Left hindlimb (tissue), 1 donor: ENCODE measurements at regions not wholly inside any gene's neighbourhood (a gene's known extent, or its start where the extent isn't known, plus 50 kb on each side); places are given as distances from the start of the nearest gene placed in this dataset.
"Not testable (repeated sequence)": the region's sequence is repeated elsewhere in the genome, so short reads cannot be mapped to it uniquely, and the experiment has no call there.

Experiments
- DNase-seq: peaks from one replicate; pipeline ENCODE4 v3.0.0-alpha.2; 2018

GRCh38 chr2:53536583-53537361, 230.8 kb upstream of the CHAC2 start:
- DNase-seq = no peak

- DNase-seq = no peak
These were observed 232.3 kb upstream of the CHAC2 start for GRCh38 chr2:53535234-53535840.

GRCh38 chr2:53530126-53530525, 237.5 kb upstream of the CHAC2 start:
- DNase-seq = no peak

- DNase-seq = no peak
These were observed 240.5 kb upstream of the CHAC2 start for GRCh38 chr2:53527056-53527455.

- no peak for DNase-seq
These were observed 247.4 kb upstream of the CHAC2 start for GRCh38 chr2:53519918-53520841.

- DNase-seq = no peak
These were observed 250.2 kb upstream of the CHAC2 start for GRCh38 chr2:53517406-53517805.

- no peak for DNase-seq
These were observed 251.0 kb upstream of the CHAC2 start for GRCh38 chr2:53516650-53517049.

GRCh38 chr2:53515435-53516332, 251.9 kb upstream of the CHAC2 start:
- no peak for DNase-seq

- DNase-seq = no peak
These were observed 254.4 kb upstream of the CHAC2 start for GRCh38 chr2:53513167-53513666.

- no peak for DNase-seq
These were observed 255.4 kb upstream of the CHAC2 start for GRCh38 chr2:53512071-53512826.

- DNase-seq = no peak
These were observed 256.1 kb upstream of the CHAC2 start for GRCh38 chr2:53511549-53511948.

- DNase-seq = no peak
These were observed 257.2 kb upstream of the CHAC2 start for GRCh38 chr2:53510401-53510800.

- no peak for DNase-seq
These were observed 257.7 kb upstream of the CHAC2 start for GRCh38 chr2:53509831-53510388.

GRCh38 chr2:53508667-53509066, 258.9 kb upstream of the CHAC2 start:
- DNase-seq = no peak

GRCh38 chr2:53507070-53507469, 260.5 kb upstream of the CHAC2 start:
- DNase-seq = not testable (repeated sequence)

GRCh38 chr2:53505826-53506225, 261.8 kb upstream of the CHAC2 start:
- no peak for DNase-seq

- no peak for DNase-seq
These were observed 263.1 kb upstream of the CHAC2 start for GRCh38 chr2:53504507-53504906.

GRCh38 chr2:53500181-53500580, 267.4 kb upstream of the CHAC2 start:
- DNase-seq = no peak

GRCh38 chr2:53498210-53498609, 269.4 kb upstream of the CHAC2 start:
- no peak for DNase-seq

GRCh38 chr2:53497020-53497419, 270.6 kb upstream of the CHAC2 start:
- DNase-seq = no peak

- no peak for DNase-seq
These were observed 274.4 kb upstream of the CHAC2 start for GRCh38 chr2:53493210-53493609.
